ENCODE measurements at regions not wholly inside any gene's neighbourhood (a gene's known extent, or its start where the extent isn't known, plus 50 kb on each side); places are given as distances from the start of the nearest gene placed in this dataset.

DNA sequence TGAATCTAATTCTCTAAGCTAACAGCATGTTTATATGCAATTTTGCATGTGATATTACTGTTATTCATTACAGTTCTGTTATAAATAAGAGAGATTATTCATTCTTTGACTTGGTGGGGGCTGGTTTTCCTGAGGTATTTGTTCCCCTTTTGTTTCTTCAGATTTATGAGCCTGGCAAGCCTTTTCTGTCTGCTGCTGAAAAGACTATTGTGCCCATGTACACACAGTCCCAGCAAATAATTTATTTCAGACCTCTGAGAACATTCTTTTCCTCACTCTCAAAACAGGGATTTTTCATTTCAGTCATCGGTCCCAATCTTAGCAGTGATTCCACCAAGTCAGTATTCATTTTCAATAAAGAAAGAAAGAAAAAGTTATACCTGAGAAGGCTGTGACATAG lies 716.8 kb downstream of the NSUN3 start:
- no peak overlapping the region for H2AFZ ChIP-seq (ENCODE audit: low read length)

GRCh38 chr3:94784274-94784673 lies 721.4 kb downstream of the NSUN3 start:
- no peak overlapping the region for H3K4me2 ChIP-seq (ENCODE audit: low read length)
- no peaks in the 10 kb centered on the region for H3F3A ChIP-seq (ENCODE audit: insufficient read depth, low read length)
- H3K9me3 ChIP-seq (ENCODE audit: low read length): no peaks in the 10 kb centered on the region
- H3K9me2 ChIP-seq (ENCODE audit: low read depth, low read length): no peaks in the 10 kb centered on the region
- H3K4me3 ChIP-seq (ENCODE audit: low read depth, low read length, poor library complexity, severe bottlenecking): no peak overlapping the region
- no peaks in the 10 kb centered on the region for H3K4me1 ChIP-seq (ENCODE audit: insufficient read depth, low read length, severe bottlenecking)
- TF ChIP-seq CTCF (IDR thresholded peaks at IDR 0.05; ENCODE audit: low read length) (no peak), EZH2 (IDR thresholded peaks at IDR 0.05; ENCODE audit: borderline replicate concordance, low read length) (no peak)
- H3K27ac ChIP-seq (ENCODE audit: low read depth, low read length, poor library complexity, severe bottlenecking): no peak overlapping the region
- H3K27me3 ChIP-seq (ENCODE audit: insufficient read depth, low read length): no peaks in the 10 kb centered on the region
- H3K9ac ChIP-seq (ENCODE audit: low read length): no peak overlapping the region
- H3K36me3 ChIP-seq (ENCODE audit: insufficient read depth, low read length): no peaks in the 10 kb centered on the region
- no peak overlapping the region for H2AFZ ChIP-seq (ENCODE audit: low read length)
- H3K79me2 ChIP-seq (ENCODE audit: insufficient read depth, low read length): no peaks in the 10 kb centered on the region
- no peaks in the 10 kb centered on the region for H4K20me1 ChIP-seq (ENCODE audit: insufficient read depth, low read length)

More for the DNA sequence above, 716.8 kb downstream of the NSUN3 start:
- no peak overlapping the region for H3K9ac ChIP-seq (ENCODE audit: low read length)
- no peaks in the 10 kb centered on the region for H3K27me3 ChIP-seq (ENCODE audit: insufficient read depth, low read length)
- H3K4me3 ChIP-seq (ENCODE audit: low read depth, low read length, poor library complexity, severe bottlenecking): no peak overlapping the region
- no peaks in the 10 kb centered on the region for H3K9me2 ChIP-seq (ENCODE audit: low read depth, low read length)
- H3K9me3 ChIP-seq (ENCODE audit: low read length): no peaks in the 10 kb centered on the region
- H3K79me2 ChIP-seq (ENCODE audit: insufficient read depth, low read length): no peaks in the 10 kb centered on the region
- no peaks in the 10 kb centered on the region for H3F3A ChIP-seq (ENCODE audit: insufficient read depth, low read length)
- H4K20me1 ChIP-seq (ENCODE audit: insufficient read depth, low read length): no peaks in the 10 kb centered on the region
- no peak overlapping the region for H3K27ac ChIP-seq (ENCODE audit: low read depth, low read length, poor library complexity, severe bottlenecking)
- no peaks in the 10 kb centered on the region for H3K36me3 ChIP-seq (ENCODE audit: insufficient read depth, low read length)
- TF ChIP-seq EZH2 (IDR thresholded peaks at IDR 0.05; ENCODE audit: borderline replicate concordance, low read length): no peak
- no peak for TF ChIP-seq CTCF (IDR thresholded peaks at IDR 0.05; ENCODE audit: low read length)
- H3K4me1 ChIP-seq (ENCODE audit: insufficient read depth, low read length, severe bottlenecking): no peaks in the 10 kb centered on the region
- H3K4me2 ChIP-seq (ENCODE audit: low read length): no peak overlapping the region

DNA sequence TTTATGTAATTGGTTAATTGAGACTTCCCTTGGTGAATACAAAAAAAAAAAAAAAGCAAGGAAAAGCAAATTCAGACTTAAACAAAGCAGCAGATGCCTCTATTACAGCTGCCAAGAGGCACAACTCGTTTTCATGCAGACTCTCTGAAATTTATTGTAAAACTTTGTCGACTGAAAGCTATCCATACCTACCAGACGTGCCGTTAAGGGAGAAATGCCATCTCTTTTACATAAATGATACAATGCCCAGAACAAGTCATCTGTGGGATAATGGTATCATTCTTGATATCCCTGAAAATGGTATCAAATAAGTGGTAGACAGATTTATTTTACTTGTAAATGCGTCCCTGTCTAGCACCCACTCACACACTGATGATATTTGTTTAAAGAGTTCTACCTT lies 724.2 kb downstream of the NSUN3 start:
- no peaks in the 10 kb centered on the region for H3K79me2 ChIP-seq (ENCODE audit: insufficient read depth, low read length)
- H2AFZ ChIP-seq (ENCODE audit: low read length): no peak overlapping the region
- no peak overlapping the region for H3K4me3 ChIP-seq (ENCODE audit: low read depth, low read length, poor library complexity, severe bottlenecking)
- no peaks in the 10 kb centered on the region for H4K20me1 ChIP-seq (ENCODE audit: insufficient read depth, low read length)
- H3K36me3 ChIP-seq (ENCODE audit: insufficient read depth, low read length): no peaks in the 10 kb centered on the region
- no peaks in the 10 kb centered on the region for H3K9me2 ChIP-seq (ENCODE audit: low read depth, low read length)
- H3K4me1 ChIP-seq (ENCODE audit: insufficient read depth, low read length, severe bottlenecking): no peaks in the 10 kb centered on the region
- no peaks in the 10 kb centered on the region for H3K9me3 ChIP-seq (ENCODE audit: low read length)
- H3K9ac ChIP-seq (ENCODE audit: low read length): no peak overlapping the region
- no peak overlapping the region for H3K27ac ChIP-seq (ENCODE audit: low read depth, low read length, poor library complexity, severe bottlenecking)
- no peaks in the 10 kb centered on the region for H3K27me3 ChIP-seq (ENCODE audit: insufficient read depth, low read length)
- no peak for TF ChIP-seq EZH2 (IDR thresholded peaks at IDR 0.05; ENCODE audit: borderline replicate concordance, low read length)
- TF ChIP-seq CTCF (IDR thresholded peaks at IDR 0.05; ENCODE audit: low read length): no peak
- no peaks in the 10 kb centered on the region for H3F3A ChIP-seq (ENCODE audit: insufficient read depth, low read length)
- no peak overlapping the region for H3K4me2 ChIP-seq (ENCODE audit: low read length)
